GM23338 (cell line): ENCODE measurements at regions not wholly inside any gene's neighbourhood (a gene's known extent, or its start where the extent isn't known, plus 50 kb on each side); places are given as distances from the start of the nearest gene placed in this dataset.
"Not testable (repeated sequence)": the region's sequence is repeated elsewhere in the genome, so short reads cannot be mapped to it uniquely, and the experiment has no call there.

Experiments used
- ATAC-seq: fragments of 200-7000 bp; cut with Tn5 transposase; 3 replicates; pipeline ENCODE4 v1.9.1; 2020
- DNase-seq: peaks from one replicate; pipeline ENCODE4 v3.0.0-alpha.2; 2015; ENCODE audit warnings: low spot score
- H2AFZ ChIP-seq: fragments of 200-600 bp; sonication (generic); 2 replicates; pipeline ENCODE4 v1.8.0; 2016; ENCODE audit warnings: antibody characterized with exemption, mild to moderate bottlenecking, moderate library complexity
- H3F3A ChIP-seq: fragments of 200-600 bp; sonication (generic); replicated peaks from 2 replicates; pipeline ENCODE4 v1.8.0; 2017; ENCODE audit warnings: antibody characterized with exemption, mixed run types, low read depth
- H3K27ac ChIP-seq: fragments of 200-600 bp; sonication (generic); 2 replicates; pipeline ENCODE4 v1.6.1; 2016; ENCODE audit warnings: low read depth
- H3K27me3 ChIP-seq: fragments of 200-600 bp; sonication (generic); 2 replicates; pipeline ENCODE4 v1.8.0; 2016; ENCODE audit warnings: mild to moderate bottlenecking, mixed run types, moderate library complexity; ENCODE audit not compliant: insufficient read depth
- H3K36me3 ChIP-seq: fragments of 200-600 bp; sonication (generic); 2 replicates; pipeline ENCODE4 v1.8.0; 2016; ENCODE audit warnings: mild to moderate bottlenecking; ENCODE audit not compliant: insufficient read depth
- H3K4me1 ChIP-seq: fragments of 200-600 bp; sonication (generic); 2 replicates; pipeline ENCODE4 v1.8.0; 2016; ENCODE audit warnings: mild to moderate bottlenecking, moderate library complexity; ENCODE audit not compliant: insufficient read depth
- H3K4me2 ChIP-seq: fragments of 200-600 bp; sonication (generic); 2 replicates; pipeline ENCODE4 v1.7.1; 2017; ENCODE audit warnings: mixed run types
- H3K4me3 ChIP-seq: fragments of 200-600 bp; sonication (generic); 2 replicates; pipeline ENCODE4 v1.6.1; 2016; ENCODE audit warnings: mixed run types
- H3K79me2 ChIP-seq: fragments of 200-600 bp; sonication (generic); replicated peaks from 2 replicates; pipeline ENCODE4 v1.8.0; 2017; ENCODE audit warnings: mild to moderate bottlenecking; ENCODE audit not compliant: insufficient read depth
- H3K9me2 ChIP-seq: fragments of 200-600 bp; sonication (generic); 2 replicates; pipeline ENCODE4 v1.8.0; 2017; ENCODE audit not compliant: insufficient read depth
- H4K20me1 ChIP-seq: fragments of 200-600 bp; sonication (generic); replicated peaks from 2 replicates; pipeline ENCODE4 v1.8.0; 2017; ENCODE audit warnings: mild to moderate bottlenecking; ENCODE audit not compliant: insufficient read depth
- H3K27ac Mint-ChIP-seq: 2 replicates; pipeline ENCODE4 v1.8.0; 2020; ENCODE audit warnings: inconsistent platforms, mild to moderate bottlenecking, moderate library complexity, mixed read lengths
- H3K27me3 Mint-ChIP-seq: 3 replicates; pipeline ENCODE4 v1.8.0; 2022; ENCODE audit warnings: low read depth, mild to moderate bottlenecking, moderate library complexity, mixed read lengths, inconsistent platforms; ENCODE audit not compliant: insufficient read depth, poor library complexity
- H3K36me3 Mint-ChIP-seq: 3 replicates; pipeline ENCODE4 v1.8.0; 2021; ENCODE audit warnings: low read depth, mild to moderate bottlenecking, inconsistent platforms, moderate library complexity, mixed read lengths
- H3K4me1 Mint-ChIP-seq: 3 replicates; pipeline ENCODE4 v1.8.0; 2020; ENCODE audit warnings: mild to moderate bottlenecking, inconsistent platforms, mixed read lengths
- H3K4me3 Mint-ChIP-seq: 3 replicates; pipeline ENCODE4 v1.8.0; 2021; ENCODE audit warnings: moderate library complexity, mild to moderate bottlenecking, inconsistent platforms, mixed read lengths
- H3K9me3 Mint-ChIP-seq: 3 replicates; pipeline ENCODE4 v1.8.0; 2020; ENCODE audit warnings: moderate library complexity, mild to moderate bottlenecking, inconsistent platforms, mixed read lengths
- CREB1 ChIP-seq: fragments of 250-450 bp; sonication (Bioruptor Pico); IDR thresholded peaks from 2 replicates; pipeline ENCODE4 v1.5.0; 2020; ENCODE audit warnings: low read depth, mild to moderate bottlenecking, moderate library complexity
- EZH2phosphoT487 ChIP-seq: fragments of 200-600 bp; sonication (generic); IDR thresholded peaks from one replicate; pipeline ENCODE4 v1.8.1; 2018; ENCODE audit warnings: antibody characterized with exemption; ENCODE audit not compliant: unreplicated experiment
- JUNB ChIP-seq: IDR thresholded peaks from one replicate; pipeline ENCODE4 v1.6.1; 2016; ENCODE audit warnings: antibody characterized with exemption; ENCODE audit not compliant: unreplicated experiment
- POLR2AphosphoS5 ChIP-seq: IDR thresholded peaks from 2 replicates; pipeline ENCODE4 v1.6.1; 2016; ENCODE audit warnings: antibody characterized with exemption, low read depth
- STAT1 ChIP-seq: IDR thresholded peaks from one replicate; pipeline ENCODE4 v1.6.1; 2016; ENCODE audit warnings: antibody characterized with exemption; ENCODE audit not compliant: unreplicated experiment
- ZNF114 ChIP-seq: fragments of 250-450 bp; sonication (Bioruptor Pico); IDR thresholded peaks from 2 replicates; pipeline ENCODE4 v1.5.0; 2020; ENCODE audit warnings: mild to moderate bottlenecking, moderate library complexity
- TF ChIP-seq, protein P1 (sequence below), 2 experiments: fragments of 200-600 bp in 1 of 2; sonication (generic) in 1 of 2; conservative IDR thresholded peaks; 2 replicates each; pipeline versions ENCODE4 v1.5.1 to v1.6.1; 2016 to 2017; ENCODE audit warnings: antibody characterized with exemption in 2 of 2, low read depth in 2 of 2, mild to moderate bottlenecking in 2 of 2, moderate library complexity in 1 of 2
- TF ChIP-seq, protein P2 (sequence below): fragments of 250-450 bp; sonication (Bioruptor Pico); IDR thresholded peaks from 2 replicates; pipeline ENCODE4 v1.5.0; 2020; ENCODE audit warnings: mild to moderate bottlenecking, moderate library complexity
- TF ChIP-seq, protein P3 (sequence below): IDR thresholded peaks from 2 replicates; pipeline ENCODE4 v1.6.1; 2016; ENCODE audit warnings: antibody characterized with exemption

DNA sequence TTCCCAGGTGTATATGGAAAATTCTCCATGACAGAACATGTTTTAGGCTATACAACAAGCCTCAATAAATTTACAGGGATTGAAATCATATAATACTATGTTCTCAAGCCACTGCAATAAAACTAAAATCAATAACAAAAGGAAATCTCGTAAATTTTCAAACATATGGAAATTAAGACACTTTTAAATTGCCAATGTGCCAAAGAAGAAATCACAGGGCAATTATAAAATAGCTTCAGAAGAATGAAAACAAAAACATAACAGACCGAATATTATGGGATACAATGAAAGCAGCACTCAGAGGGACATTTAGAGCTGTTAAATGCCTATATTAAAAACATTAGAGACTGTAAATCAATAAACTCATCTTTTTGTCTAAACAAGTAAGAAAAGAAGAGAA, 555.7 kb upstream of the B3GAT1 start:
- H3K4me1 ChIP-seq, result no peaks in the 10 kb centered on the region
- no peaks in the 10 kb centered on the region for H3K36me3 Mint-ChIP-seq
- H3K27me3 ChIP-seq, result no peaks in the 10 kb centered on the region
- TF ChIP-seq, protein P1, sequence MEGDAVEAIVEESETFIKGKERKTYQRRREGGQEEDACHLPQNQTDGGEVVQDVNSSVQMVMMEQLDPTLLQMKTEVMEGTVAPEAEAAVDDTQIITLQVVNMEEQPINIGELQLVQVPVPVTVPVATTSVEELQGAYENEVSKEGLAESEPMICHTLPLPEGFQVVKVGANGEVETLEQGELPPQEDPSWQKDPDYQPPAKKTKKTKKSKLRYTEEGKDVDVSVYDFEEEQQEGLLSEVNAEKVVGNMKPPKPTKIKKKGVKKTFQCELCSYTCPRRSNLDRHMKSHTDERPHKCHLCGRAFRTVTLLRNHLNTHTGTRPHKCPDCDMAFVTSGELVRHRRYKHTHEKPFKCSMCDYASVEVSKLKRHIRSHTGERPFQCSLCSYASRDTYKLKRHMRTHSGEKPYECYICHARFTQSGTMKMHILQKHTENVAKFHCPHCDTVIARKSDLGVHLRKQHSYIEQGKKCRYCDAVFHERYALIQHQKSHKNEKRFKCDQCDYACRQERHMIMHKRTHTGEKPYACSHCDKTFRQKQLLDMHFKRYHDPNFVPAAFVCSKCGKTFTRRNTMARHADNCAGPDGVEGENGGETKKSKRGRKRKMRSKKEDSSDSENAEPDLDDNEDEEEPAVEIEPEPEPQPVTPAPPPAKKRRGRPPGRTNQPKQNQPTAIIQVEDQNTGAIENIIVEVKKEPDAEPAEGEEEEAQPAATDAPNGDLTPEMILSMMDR (conservative IDR thresholded peaks at IDR 0.05; ENCODE audit: low read depth in 2 of 2), result no peak
- TF ChIP-seq STAT1 (no peak), JUNB (no peak), ZNF114 (CRISPR knock-in tag) (no peak), POLR2AphosphoS5 (no peak), EZH2phosphoT487 (no peak), CREB1 (CRISPR knock-in tag) (no peak)
- TF ChIP-seq, protein P2, sequence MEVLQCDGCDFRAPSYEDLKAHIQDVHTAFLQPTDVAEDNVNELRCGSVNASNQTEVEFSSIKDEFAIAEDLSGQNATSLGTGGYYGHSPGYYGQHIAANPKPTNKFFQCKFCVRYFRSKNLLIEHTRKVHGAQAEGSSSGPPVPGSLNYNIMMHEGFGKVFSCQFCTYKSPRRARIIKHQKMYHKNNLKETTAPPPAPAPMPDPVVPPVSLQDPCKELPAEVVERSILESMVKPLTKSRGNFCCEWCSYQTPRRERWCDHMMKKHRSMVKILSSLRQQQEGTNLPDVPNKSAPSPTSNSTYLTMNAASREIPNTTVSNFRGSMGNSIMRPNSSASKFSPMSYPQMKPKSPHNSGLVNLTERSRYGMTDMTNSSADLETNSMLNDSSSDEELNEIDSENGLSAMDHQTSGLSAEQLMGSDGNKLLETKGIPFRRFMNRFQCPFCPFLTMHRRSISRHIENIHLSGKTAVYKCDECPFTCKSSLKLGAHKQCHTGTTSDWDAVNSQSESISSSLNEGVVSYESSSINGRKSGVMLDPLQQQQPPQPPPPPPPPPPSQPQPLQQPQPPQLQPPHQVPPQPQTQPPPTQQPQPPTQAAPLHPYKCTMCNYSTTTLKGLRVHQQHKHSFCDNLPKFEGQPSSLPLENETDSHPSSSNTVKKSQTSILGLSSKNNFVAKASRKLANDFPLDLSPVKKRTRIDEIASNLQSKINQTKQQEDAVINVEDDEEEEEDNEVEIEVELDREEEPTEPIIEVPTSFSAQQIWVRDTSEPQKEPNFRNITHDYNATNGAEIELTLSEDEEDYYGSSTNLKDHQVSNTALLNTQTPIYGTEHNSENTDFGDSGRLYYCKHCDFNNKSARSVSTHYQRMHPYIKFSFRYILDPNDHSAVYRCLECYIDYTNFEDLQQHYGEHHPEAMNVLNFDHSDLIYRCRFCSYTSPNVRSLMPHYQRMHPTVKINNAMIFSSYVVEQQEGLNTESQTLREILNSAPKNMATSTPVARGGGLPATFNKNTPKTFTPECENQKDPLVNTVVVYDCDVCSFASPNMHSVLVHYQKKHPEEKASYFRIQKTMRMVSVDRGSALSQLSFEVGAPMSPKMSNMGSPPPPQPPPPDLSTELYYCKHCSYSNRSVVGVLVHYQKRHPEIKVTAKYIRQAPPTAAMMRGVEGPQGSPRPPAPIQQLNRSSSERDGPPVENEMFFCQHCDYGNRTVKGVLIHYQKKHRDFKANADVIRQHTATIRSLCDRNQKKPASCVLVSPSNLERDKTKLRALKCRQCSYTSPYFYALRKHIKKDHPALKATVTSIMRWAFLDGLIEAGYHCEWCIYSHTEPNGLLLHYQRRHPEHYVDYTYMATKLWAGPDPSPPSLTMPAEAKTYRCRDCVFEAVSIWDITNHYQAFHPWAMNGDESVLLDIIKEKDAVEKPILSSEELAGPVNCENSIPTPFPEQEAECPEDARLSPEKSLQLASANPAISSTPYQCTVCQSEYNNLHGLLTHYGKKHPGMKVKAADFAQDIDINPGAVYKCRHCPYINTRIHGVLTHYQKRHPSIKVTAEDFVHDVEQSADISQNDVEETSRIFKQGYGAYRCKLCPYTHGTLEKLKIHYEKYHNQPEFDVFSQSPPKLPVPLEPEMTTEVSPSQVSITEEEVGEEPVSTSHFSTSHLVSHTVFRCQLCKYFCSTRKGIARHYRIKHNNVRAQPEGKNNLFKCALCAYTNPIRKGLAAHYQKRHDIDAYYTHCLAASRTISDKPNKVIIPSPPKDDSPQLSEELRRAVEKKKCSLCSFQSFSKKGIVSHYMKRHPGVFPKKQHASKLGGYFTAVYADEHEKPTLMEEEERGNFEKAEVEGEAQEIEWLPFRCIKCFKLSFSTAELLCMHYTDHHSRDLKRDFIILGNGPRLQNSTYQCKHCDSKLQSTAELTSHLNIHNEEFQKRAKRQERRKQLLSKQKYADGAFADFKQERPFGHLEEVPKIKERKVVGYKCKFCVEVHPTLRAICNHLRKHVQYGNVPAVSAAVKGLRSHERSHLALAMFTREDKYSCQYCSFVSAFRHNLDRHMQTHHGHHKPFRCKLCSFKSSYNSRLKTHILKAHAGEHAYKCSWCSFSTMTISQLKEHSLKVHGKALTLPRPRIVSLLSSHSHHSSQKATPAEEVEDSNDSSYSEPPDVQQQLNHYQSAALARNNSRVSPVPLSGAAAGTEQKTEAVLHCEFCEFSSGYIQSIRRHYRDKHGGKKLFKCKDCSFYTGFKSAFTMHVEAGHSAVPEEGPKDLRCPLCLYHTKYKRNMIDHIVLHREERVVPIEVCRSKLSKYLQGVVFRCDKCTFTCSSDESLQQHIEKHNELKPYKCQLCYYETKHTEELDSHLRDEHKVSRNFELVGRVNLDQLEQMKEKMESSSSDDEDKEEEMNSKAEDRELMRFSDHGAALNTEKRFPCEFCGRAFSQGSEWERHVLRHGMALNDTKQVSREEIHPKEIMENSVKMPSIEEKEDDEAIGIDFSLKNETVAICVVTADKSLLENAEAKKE, result no peak
- TF ChIP-seq, protein P3, sequence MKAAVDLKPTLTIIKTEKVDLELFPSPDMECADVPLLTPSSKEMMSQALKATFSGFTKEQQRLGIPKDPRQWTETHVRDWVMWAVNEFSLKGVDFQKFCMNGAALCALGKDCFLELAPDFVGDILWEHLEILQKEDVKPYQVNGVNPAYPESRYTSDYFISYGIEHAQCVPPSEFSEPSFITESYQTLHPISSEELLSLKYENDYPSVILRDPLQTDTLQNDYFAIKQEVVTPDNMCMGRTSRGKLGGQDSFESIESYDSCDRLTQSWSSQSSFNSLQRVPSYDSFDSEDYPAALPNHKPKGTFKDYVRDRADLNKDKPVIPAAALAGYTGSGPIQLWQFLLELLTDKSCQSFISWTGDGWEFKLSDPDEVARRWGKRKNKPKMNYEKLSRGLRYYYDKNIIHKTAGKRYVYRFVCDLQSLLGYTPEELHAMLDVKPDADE, result no peak
- H3K36me3 ChIP-seq, result no peaks in the 10 kb centered on the region
- no peaks in the 10 kb centered on the region for H3K79me2 ChIP-seq
- H3K27ac ChIP-seq, result no peak overlapping the region
- no peaks in the 10 kb centered on the region for H3F3A ChIP-seq
- no peaks in the 10 kb centered on the region for H3K9me2 ChIP-seq
- no peak overlapping the region for H3K27ac Mint-ChIP-seq
- ATAC-seq, result no peak
- H3K4me1 Mint-ChIP-seq, result peaks cover 7% of the 10 kb centered on the region
- no peak overlapping the region for H3K4me3 ChIP-seq
- no peak overlapping the region for H2AFZ ChIP-seq
- H3K9me3 Mint-ChIP-seq, result no peaks in the 10 kb centered on the region
- no peak overlapping the region for H3K4me3 Mint-ChIP-seq
- DNase-seq, result no peak
- no peaks in the 10 kb centered on the region for H4K20me1 ChIP-seq
- peaks cover 5% of the 10 kb centered on the region for H3K27me3 Mint-ChIP-seq
- H3K4me2 ChIP-seq, result no peak overlapping the region

DNA sequence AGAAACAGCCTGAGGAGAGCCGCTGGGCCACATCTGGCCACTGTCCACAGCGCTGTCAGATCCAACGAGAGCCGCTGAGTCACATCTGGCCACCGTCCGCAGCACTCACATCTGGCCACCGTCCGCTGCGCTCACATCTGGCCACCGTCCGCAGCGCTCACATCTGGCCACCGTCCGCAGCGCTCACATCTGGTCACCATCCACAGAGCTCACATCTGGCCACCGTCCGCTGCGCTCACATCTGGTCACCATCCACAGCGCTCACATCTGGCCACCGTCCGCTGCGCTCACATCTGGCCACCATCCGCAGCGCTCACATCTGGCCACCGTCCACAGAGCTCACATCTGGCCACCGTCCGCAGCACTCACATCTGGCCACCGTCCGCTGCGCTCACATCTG, 549.3 kb upstream of the B3GAT1 start:
- not testable (repeated sequence) for H2AFZ ChIP-seq, H3K27me3 ChIP-seq, H3K36me3 Mint-ChIP-seq, H3K27ac Mint-ChIP-seq, H3K9me2 ChIP-seq, H3K4me1 ChIP-seq, DNase-seq, H4K20me1 ChIP-seq, H3K27ac ChIP-seq, H3K4me2 ChIP-seq, H3K4me1 Mint-ChIP-seq, H3K79me2 ChIP-seq, H3K4me3 Mint-ChIP-seq, H3K27me3 Mint-ChIP-seq, H3F3A ChIP-seq, H3K4me3 ChIP-seq, H3K36me3 ChIP-seq, ATAC-seq, H3K9me3 Mint-ChIP-seq
